K562 (cell line): ENCODE measurements at regions not wholly inside any gene's neighbourhood (a gene's known extent, or its start where the extent isn't known, plus 50 kb on each side); places are given as distances from the start of the nearest gene placed in this dataset.
A peak's percentile ranks its signal among the peaks of the same experiment; 100 is the strongest.

Experiments used
- ATAC-seq: fragments of 200-7000 bp; cut with Tn5 transposase; 3 replicates; pipeline ENCODE4 v1.9.1; 2020; ENCODE audit warnings: moderate library complexity
- BruUV-seq: library from RNA; stranded (reverse); fragments of 400-500 nt; replicated peaks from 2 replicates; lab custom pipeline; 2021; lab: Mats Ljungman, UMichigan
- CTCF ChIA-PET: fragments of 300-600 bp; formaldehyde crosslinking; extraction: SDS; loops from one replicate; lab custom pipeline; 2021; ENCODE audit warnings: low intra/inter-chr PET ratio; lab: Yijun Ruan, JAX
- POLR2A ChIA-PET: fragments of 300-600, 350-650 bp; sonication (Branson Sonifier 250); formaldehyde crosslinking; extraction: SDS; loops from one replicate; lab custom pipeline; 2021; ENCODE audit warnings: antibody characterized with exemption, inconsistent platforms; lab: Yijun Ruan, JAX
- DNase-seq, 4 experiments: peaks; one replicate each; pipeline versions ENCODE4 v3.0.0 to v3.0.0-alpha.2; 2011 to 2018; ENCODE audit warnings: low spot score in 3 of 4, mixed read lengths in 3 of 4; ENCODE audit errors: extremely low read depth in 1 of 4
- FAIRE-seq: peaks from 2 replicates; lab custom pipeline; 2011; peaks lifted over from hg19 to GRCh38; lab: Jason Lieb, UNC
- H2AFZ ChIP-seq: 2 replicates; pipeline ENCODE4 v1.6.0; 2011; ENCODE audit warnings: low read depth, low read length, control low read depth, inconsistent platforms
- H3K27ac ChIP-seq: fragments of 200-600 bp; 3 replicates; pipeline ENCODE4 v1.8.0; 2011; ENCODE audit warnings: low read depth, mild to moderate bottlenecking, control low read depth, inconsistent platforms, low read length, moderate library complexity, mixed read lengths; ENCODE audit errors: extremely low read depth
- H3K27me3 ChIP-seq, 2 experiments: fragments of 300-600 bp in 1 of 2; 2 replicates in 1 of 2; 3 replicates in 1 of 2; pipeline versions ENCODE4 v1.6.0 to v1.8.0; 2011; ENCODE audit warnings: inconsistent platforms in 2 of 2, low read length in 2 of 2, mild to moderate bottlenecking in 1 of 2, mixed read lengths in 1 of 2, moderate library complexity in 1 of 2; ENCODE audit not compliant: control insufficient read depth in 2 of 2, insufficient read depth in 2 of 2
- H3K36me3 ChIP-seq: fragments of 300-600 bp; 3 replicates; pipeline ENCODE4 v1.8.0; 2011; ENCODE audit warnings: mild to moderate bottlenecking, low read length, inconsistent platforms; ENCODE audit not compliant: control insufficient read depth, insufficient read depth
- H3K4me1 ChIP-seq, 2 experiments: fragments of 200-600 bp in 1 of 2; replicated peaks in 1 of 2; 2 replicates in 1 of 2; 3 replicates in 1 of 2; pipeline versions ENCODE4 v1.5.1 to v1.8.0; 2011; ENCODE audit warnings: inconsistent platforms in 2 of 2, low read length in 2 of 2, mild to moderate bottlenecking in 1 of 2, mixed read lengths in 1 of 2, moderate library complexity in 1 of 2; ENCODE audit not compliant: control insufficient read depth in 2 of 2, insufficient read depth in 2 of 2
- H3K4me2 ChIP-seq: 2 replicates; pipeline ENCODE4 v1.6.1; 2011; ENCODE audit warnings: low read length, control low read depth, inconsistent platforms, mixed read lengths; ENCODE audit not compliant: insufficient read depth
- H3K4me3 ChIP-seq: fragments of 200-600 bp; sonication (generic), shearing (Covaris generic); 2 replicates; pipeline ENCODE4 v1.5.1; 2016; ENCODE audit warnings: control low read depth, inconsistent platforms
- H3K79me2 ChIP-seq: fragments of 200-600 bp; 3 replicates; pipeline ENCODE4 v1.8.0; 2011; ENCODE audit warnings: low read length, inconsistent platforms; ENCODE audit not compliant: control insufficient read depth, insufficient read depth
- H3K9ac ChIP-seq, 2 experiments: 2 replicates each; pipeline versions ENCODE4 v1.6.0 to v1.6.1; 2011; ENCODE audit warnings: low read depth in 2 of 2, low read length in 2 of 2, control low read depth in 1 of 2, inconsistent platforms in 1 of 2, mild to moderate bottlenecking in 1 of 2, mixed read lengths in 1 of 2; ENCODE audit not compliant: insufficient read depth in 1 of 2
- H3K9me1 ChIP-seq: one replicate; pipeline ENCODE4 v1.6.0; 2011; ENCODE audit warnings: inconsistent platforms, mild to moderate bottlenecking, low read length, moderate library complexity; ENCODE audit not compliant: control insufficient read depth, insufficient read depth
- H3K9me3 ChIP-seq: replicated peaks from 2 replicates; pipeline ENCODE4 v1.5.1; 2011; ENCODE audit warnings: low read depth, low read length, inconsistent platforms; ENCODE audit not compliant: control insufficient read depth, insufficient read depth
- H4K20me1 ChIP-seq: replicated peaks from 2 replicates; pipeline ENCODE4 v1.6.1; 2011; ENCODE audit warnings: low read length, inconsistent platforms, mixed read lengths; ENCODE audit not compliant: control insufficient read depth, insufficient read depth
- BHLHE40 ChIP-seq: IDR thresholded peaks from 2 replicates; pipeline ENCODE4 v1.6.1; 2011; ENCODE audit warnings: low read length, improper control_type of control experiment
- CHD1 ChIP-seq: fragments of 200-600 bp; sonication (generic); IDR thresholded peaks from one replicate; pipeline ENCODE4 v1.6.1; 2012; ENCODE audit warnings: mild to moderate bottlenecking, moderate library complexity, low read length, inconsistent platforms
- NBN ChIP-seq: fragments of 450-650 bp; IDR thresholded peaks from 2 replicates; pipeline ENCODE4 v1.6.1; 2016; ENCODE audit warnings: low read depth, mild to moderate bottlenecking
- SAFB ChIP-seq: fragments of 200-400 bp; formaldehyde crosslinking; IDR thresholded peaks from 2 replicates; pipeline ENCODE4 v1.6.1; 2017; ENCODE audit warnings: low read depth, low read length, borderline replicate concordance
- THRB ChIP-seq: fragments of 450-650 bp; formaldehyde crosslinking; conservative IDR thresholded peaks from 2 replicates; pipeline ENCODE4 v1.4.0; 2022; ENCODE audit warnings: mild to moderate bottlenecking, missing genetic modification characterization
- WGBS: fragments of 100-300 bp; shearing (Covaris generic); methylation state at CpG from one replicate; pipeline ENCODE4 v1.1.6; 2016; ENCODE audit warnings: low coverage, mixed read lengths; ENCODE audit not compliant: insufficient coverage; ENCODE audit errors: missing lambda C conversion rate; 5-methylcytosine and 5-hydroxymethylcytosine counted together
- in situ Hi-C: fragments of 300-500 bp; cut with MboI; formaldehyde crosslinking; loops from 4 replicates; pipeline ENCODE4 v1.15.0; 2018; ENCODE audit warnings: inconsistent platforms, mixed read lengths
- intact Hi-C: fragments of 100-400 bp; cut with micrococcal nuclease; formaldehyde crosslinking; loops from 2 replicates; pipeline ENCODE4 v1.14.2; 2022

- TF ChIP-seq THRB (CRISPR knock-in tag) (peak; percentile 72; the same call in 1 of the 2 replicates), NBN (no peak), BHLHE40 (peak; percentile 68)
Measured at GRCh38 chr1:203937678-203938330, 76.4 kb downstream of the SNRPE start (continued).

GRCh38 chr1:203944651-203945404 is 83.4 kb downstream of the SNRPE start:
- ChIA-PET POLR2A (interaction anchor here (1.0 kb wide), 1 partner anchor 11 kb away, joined by 4 read pairs; no protein-coding TSS in a partner anchor), CTCF (no interaction called here)
- TF ChIP-seq SAFB (no peak), CHD1 (no peak)
- in situ Hi-C loops: no loop called here
- Histone ChIP-seq H3K9ac (no peak overlapping the region), H3K79me2 (no peaks in the 10 kb centered on the region), H3K36me3 (no peaks in the 10 kb centered on the region), H3K4me1 (no peaks in the 10 kb centered on the region), H2AFZ (no peak overlapping the region), H3K4me2 (no peak overlapping the region), H3K9me1 (no peaks in the 10 kb centered on the region), H3K9me3 (no peaks in the 10 kb centered on the region), H3K4me3 (no peak overlapping the region), H3K27ac (no peak overlapping the region), H4K20me1 (no peaks in the 10 kb centered on the region), H3K27me3 (peaks cover 7 to 17% of the 10 kb centered on the region in 2 experiments; a peak in 4 of 5 replicates)
- no peak for FAIRE-seq
- ATAC-seq: no peak
- DNase-seq: no peak
- intact Hi-C loops: no loop called here
- BruUV-seq: no TSS peak
- WGBS: 1% methylated on average over 4 of the region's 4 CpGs
